Left ventricle myocardium inferior (tissue), 1 donor: ENCODE measurements at regions not wholly inside any gene's neighbourhood (a gene's known extent, or its start where the extent isn't known, plus 50 kb on each side); places are given as distances from the start of the nearest gene placed in this dataset.

Source experiments
- DNase-seq: peaks from one replicate; pipeline ENCODE4 v3.0.0-alpha.2; 2020
- H3K27ac ChIP-seq: fragments of 200-600 bp; replicated peaks from 2 replicates; pipeline ENCODE4 v1.8.0; 2021
- H3K27me3 ChIP-seq: fragments of 200-600 bp; 2 replicates; pipeline ENCODE4 v1.8.0; 2021; ENCODE audit warnings: low read depth
- H3K36me3 ChIP-seq: fragments of 200-600 bp; 2 replicates; pipeline ENCODE4 v1.8.0; 2021
- H3K4me1 ChIP-seq: fragments of 200-600 bp; 2 replicates; pipeline ENCODE4 v1.8.0; 2021
- H3K4me3 ChIP-seq: fragments of 200-600 bp; 2 replicates; pipeline ENCODE4 v1.8.0; 2021; ENCODE audit warnings: mild to moderate bottlenecking, moderate library complexity
- H3K9me3 ChIP-seq: fragments of 200-600 bp; replicated peaks from 2 replicates; pipeline ENCODE4 v1.8.0; 2021
- CTCF ChIP-seq: fragments of 200-600 bp; IDR thresholded peaks from 2 replicates; pipeline ENCODE4 v1.8.0; 2021; ENCODE audit warnings: antibody characterized with exemption, mild to moderate bottlenecking, borderline replicate concordance
- intact Hi-C: fragments of 100-400 bp; cut with micrococcal nuclease; formaldehyde crosslinking; loops from one replicate; pipeline ENCODE4 v1.11.0; 2022
- donor health status: DM: no; HTN: yes; CAD: no; lungs with severe emphysema.

GRCh38 chr13:26155568-26155967, 66.5 kb downstream of the RNF6 start:
- Histone ChIP-seq H3K4me3 (no peak overlapping the region), H3K4me1 (no peaks in the 10 kb centered on the region), H3K9me3 (no peaks in the 10 kb centered on the region), H3K36me3 (no peaks in the 10 kb centered on the region), H3K27me3 (no peaks in the 10 kb centered on the region), H3K27ac (no peak overlapping the region)
- no peak for TF ChIP-seq CTCF
- no peak for DNase-seq
- intact Hi-C loops = no loop called here

GRCh38 chr13:26133851-26134250, 82.0 kb upstream of the SHISA2 start:
- no peak for DNase-seq
- no peak for TF ChIP-seq CTCF
- no peaks in the 10 kb centered on the region for H3K27me3 ChIP-seq
- intact Hi-C loops = no loop called here
- peaks cover 13% of the 10 kb centered on the region for H3K9me3 ChIP-seq
- no peak overlapping the region for H3K4me3 ChIP-seq
- no peaks in the 10 kb centered on the region for H3K36me3 ChIP-seq
- peaks cover 5% of the 10 kb centered on the region for H3K4me1 ChIP-seq
- H3K27ac ChIP-seq = no peak overlapping the region

- H3K4me1 ChIP-seq = peaks cover 5% of the 10 kb centered on the region
- intact Hi-C loops = no loop called here
- peaks cover 9% of the 10 kb centered on the region for H3K9me3 ChIP-seq
Observed at GRCh38 chr13:26133286-26133685, 81.5 kb upstream of the SHISA2 start.

GRCh38 chr13:26132756-26133155, 80.9 kb upstream of the SHISA2 start:
- no peak for DNase-seq
- H3K9me3 ChIP-seq = peaks cover 4% of the 10 kb centered on the region
- no peak overlapping the region for H3K4me3 ChIP-seq
- TF ChIP-seq CTCF = peak; percentile 41
- peaks cover 5% of the 10 kb centered on the region for H3K4me1 ChIP-seq
- H3K27me3 ChIP-seq = no peaks in the 10 kb centered on the region
- no peak overlapping the region for H3K27ac ChIP-seq
- no peaks in the 10 kb centered on the region for H3K36me3 ChIP-seq
- intact Hi-C loops = no loop called here

More at GRCh38 chr13:26133286-26133685, 81.5 kb upstream of the SHISA2 start:
- Histone ChIP-seq H3K27ac (no peak overlapping the region), H3K4me3 (no peak overlapping the region), H3K27me3 (no peaks in the 10 kb centered on the region), H3K36me3 (no peaks in the 10 kb centered on the region)
- no peak for TF ChIP-seq CTCF
- DNase-seq = no peak

GRCh38 chr13:26128676-26129075, 76.9 kb upstream of the SHISA2 start:
- peaks cover 1% of the 10 kb centered on the region for H3K4me1 ChIP-seq
- TF ChIP-seq CTCF = no peak
- intact Hi-C loops = no loop called here
- no peaks in the 10 kb centered on the region for H3K27me3 ChIP-seq
- H3K27ac ChIP-seq = no peak overlapping the region
- H3K4me3 ChIP-seq = no peak overlapping the region
- no peak for DNase-seq
- H3K36me3 ChIP-seq = no peaks in the 10 kb centered on the region
- H3K9me3 ChIP-seq = no peaks in the 10 kb centered on the region

- DNase-seq = no peak
- H3K4me3 ChIP-seq = no peak overlapping the region
- no peaks in the 10 kb centered on the region for H3K9me3 ChIP-seq
- H3K27ac ChIP-seq = no peak overlapping the region
- intact Hi-C loops = no loop called here
- peaks cover 10% of the 10 kb centered on the region for H3K27me3 ChIP-seq
- no peaks in the 10 kb centered on the region for H3K36me3 ChIP-seq
- no peak for TF ChIP-seq CTCF
- H3K4me1 ChIP-seq = no peaks in the 10 kb centered on the region
Observed at GRCh38 chr13:26117620-26118019, 65.8 kb upstream of the SHISA2 start.
